Keratinocyte (primary cell): ENCODE measurements at regions not wholly inside any gene's neighbourhood (a gene's known extent, or its start where the extent isn't known, plus 50 kb on each side); places are given as distances from the start of the nearest gene placed in this dataset.

Source experiments
- DNase-seq: peaks from one replicate; pipeline ENCODE4 v3.0.0-alpha.2; 2011; ENCODE audit warnings: low read depth, missing footprints, low spot score
- FAIRE-seq: peaks from 2 replicates; lab custom pipeline; 2011; peaks lifted over from hg19 to GRCh38; lab: Jason Lieb, UNC
- H2AFZ ChIP-seq: 2 replicates; pipeline ENCODE4 v1.6.0; 2012; ENCODE audit warnings: low read length, control low read depth, inconsistent platforms; ENCODE audit not compliant: control insufficient read depth
- H3K27ac ChIP-seq: 2 replicates; pipeline ENCODE4 v1.5.1; 2011; ENCODE audit warnings: low read length; ENCODE audit not compliant: control insufficient read depth, insufficient read depth
- H3K27me3 ChIP-seq: 3 replicates; pipeline ENCODE4 v1.6.0; 2011; ENCODE audit warnings: low read length; ENCODE audit not compliant: control insufficient read depth, insufficient read depth; ENCODE audit errors: extremely low read depth
- H3K36me3 ChIP-seq, 2 experiments: 2 replicates in 1 of 2; 3 replicates in 1 of 2; pipeline ENCODE4 v1.5.1; 2011; ENCODE audit warnings: low read length in 2 of 2, mild to moderate bottlenecking in 1 of 2; ENCODE audit not compliant: control insufficient read depth in 2 of 2, insufficient read depth in 2 of 2; ENCODE audit errors: extremely low read depth in 1 of 2
- H3K4me1 ChIP-seq: 3 replicates; pipeline ENCODE4 v1.5.1; 2011; ENCODE audit warnings: low read length; ENCODE audit not compliant: control insufficient read depth, insufficient read depth; ENCODE audit errors: extremely low read depth
- H3K4me2 ChIP-seq: 3 replicates; pipeline ENCODE4 v1.6.0; 2011; ENCODE audit warnings: low read depth, low read length; ENCODE audit not compliant: control insufficient read depth, insufficient read depth; ENCODE audit errors: extremely low read depth
- H3K4me3 ChIP-seq, 3 experiments: fragments of 200-600 bp in 1 of 3; sonication (generic) in 1 of 3; 2 replicates in 2 of 3; 3 replicates in 1 of 3; pipeline ENCODE4 v1.5.1; 2011 to 2016; ENCODE audit warnings: low read length in 3 of 3, mild to moderate bottlenecking in 3 of 3, control low read depth in 2 of 3, inconsistent platforms in 1 of 3, low read depth in 1 of 3, mixed read lengths in 1 of 3, mixed run types in 1 of 3, moderate library complexity in 1 of 3; ENCODE audit not compliant: control insufficient read depth in 2 of 3, insufficient read depth in 2 of 3; ENCODE audit errors: extremely low read depth in 1 of 3
- H3K79me2 ChIP-seq: 2 replicates; pipeline ENCODE4 v1.6.0; 2012; ENCODE audit warnings: low read length; ENCODE audit not compliant: control insufficient read depth, insufficient read depth
- H3K9ac ChIP-seq: 3 replicates; pipeline ENCODE4 v1.6.0; 2011; ENCODE audit warnings: low read length; ENCODE audit not compliant: control insufficient read depth, insufficient read depth; ENCODE audit errors: extremely low read depth
- H3K9me1 ChIP-seq: 3 replicates; pipeline ENCODE4 v1.6.0; 2011; ENCODE audit warnings: low read length; ENCODE audit not compliant: control insufficient read depth, insufficient read depth; ENCODE audit errors: extremely low read depth
- H3K9me3 ChIP-seq: 2 replicates; pipeline ENCODE4 v1.5.1; 2012; ENCODE audit warnings: low read depth, low read length; ENCODE audit not compliant: control insufficient read depth
- H4K20me1 ChIP-seq: 3 replicates; pipeline ENCODE4 v1.6.0; 2011; ENCODE audit warnings: low read length; ENCODE audit not compliant: control insufficient read depth, insufficient read depth; ENCODE audit errors: extremely low read depth
- CTCF ChIP-seq, 3 experiments: IDR thresholded peaks in 1 of 3; conservative IDR thresholded peaks in 1 of 3; optimal IDR thresholded peaks in 1 of 3; 2 replicates in 2 of 3; 3 replicates in 1 of 3; pipeline versions ENCODE3 to v1.5.1; 2011; ENCODE audit warnings: low read length in 3 of 3, mild to moderate bottlenecking in 3 of 3, moderate library complexity in 2 of 3, control low read depth in 1 of 3, inconsistent platforms in 1 of 3; ENCODE audit not compliant: insufficient read depth in 2 of 3; ENCODE audit errors: extremely low read depth in 1 of 3
- EZH2 ChIP-seq: IDR thresholded peaks from one replicate; pipeline ENCODE4 v1.6.1; 2012; ENCODE audit warnings: inconsistent platforms, mild to moderate bottlenecking, low read length, moderate library complexity
- dilution Hi-C: fragments of 300-500 bp; cut with MboI; formaldehyde crosslinking; loops from one replicate; pipeline ENCODE4 v1.7.0; 2020; ENCODE audit warnings: low sequenced_read_pairs; ENCODE audit not compliant: extremely low pct_ligation_motif_present

DNA sequence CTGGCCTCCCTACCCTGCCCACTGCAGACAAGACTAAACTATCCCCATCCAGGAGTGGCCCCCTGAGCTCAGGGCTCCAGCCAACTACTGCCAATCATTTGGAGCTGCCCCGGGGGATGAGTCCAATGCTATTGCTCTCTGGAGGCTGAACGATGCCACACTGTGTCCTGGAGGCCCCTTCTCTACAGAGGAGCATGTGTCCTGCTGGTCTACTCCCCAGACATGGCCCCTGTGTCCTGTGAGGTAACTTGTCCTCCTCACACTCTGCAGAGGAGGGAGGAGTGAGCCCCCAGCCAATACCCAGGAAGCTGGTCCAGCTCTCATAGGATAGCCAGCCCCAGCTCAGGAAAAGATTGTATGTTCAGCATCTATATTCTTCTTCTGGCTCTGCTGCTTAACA is 159.1 kb upstream of the GPR12 start:
- FAIRE-seq: no peak
- Histone ChIP-seq H3K27me3 (peaks cover 5% of the 10 kb centered on the region), H3K27ac (no peak overlapping the region)

DNA sequence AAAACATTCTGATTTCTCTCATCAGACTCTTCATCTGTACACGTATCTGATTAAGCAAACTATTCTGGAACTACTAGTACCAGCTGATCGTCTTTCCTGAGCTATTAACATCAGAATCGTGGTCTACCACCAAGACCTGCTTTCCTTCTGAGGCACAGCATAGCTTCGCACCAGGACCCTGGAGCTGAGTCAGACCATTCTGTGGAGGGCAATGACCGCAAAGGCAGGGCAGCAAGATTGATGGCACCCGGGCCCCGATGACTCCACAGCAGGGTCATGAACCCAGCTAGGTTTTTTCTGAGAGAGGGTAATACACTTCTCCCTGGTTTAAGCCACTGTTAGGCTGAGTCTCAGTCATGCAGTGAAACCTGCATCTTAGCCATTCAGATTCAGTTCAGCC is 158.7 kb upstream of the GPR12 start:
- Histone ChIP-seq H2AFZ (no peak overlapping the region), H3K27me3 (peaks cover 5% of the 10 kb centered on the region), H3K9ac (no peak overlapping the region), H4K20me1 (no peaks in the 10 kb centered on the region), H3K4me3 (no peak overlapping the region), H3K9me1 (no peaks in the 10 kb centered on the region), H3K79me2 (no peaks in the 10 kb centered on the region), H3K36me3 (no peaks in the 10 kb centered on the region), H3K4me1 (peaks cover 7% of the 10 kb centered on the region), H3K27ac (no peak overlapping the region), H3K4me2 (no peak overlapping the region), H3K9me3 (no peaks in the 10 kb centered on the region)
- TF ChIP-seq EZH2 (no peak), CTCF (optimal IDR thresholded peaks at IDR 0.05 in 1 of 3, IDR thresholded peaks at IDR 0.05 in 1 of 3, conservative IDR thresholded peaks at IDR 0.05 in 1 of 3; ENCODE audit: extremely low read depth in 1 of 3, insufficient read depth in 2 of 3, low read length in 3 of 3) (no peak)
- FAIRE-seq (no peak), DNase-seq (no peak)
- dilution Hi-C loops: no loop called here

More for the DNA sequence above, 159.1 kb upstream of the GPR12 start:
- Histone ChIP-seq H3K4me1 (peaks cover 4% of the 10 kb centered on the region), H3K9me1 (no peaks in the 10 kb centered on the region), H3K36me3 (no peaks in the 10 kb centered on the region), H2AFZ (no peak overlapping the region), H3K4me2 (no peak overlapping the region), H3K9me3 (no peaks in the 10 kb centered on the region), H4K20me1 (no peaks in the 10 kb centered on the region), H3K9ac (no peak overlapping the region), H3K4me3 (no peak overlapping the region), H3K79me2 (no peaks in the 10 kb centered on the region)
- dilution Hi-C loops: no loop called here
- TF ChIP-seq EZH2 (no peak), CTCF (optimal IDR thresholded peaks at IDR 0.05 in 1 of 3, IDR thresholded peaks at IDR 0.05 in 1 of 3, conservative IDR thresholded peaks at IDR 0.05 in 1 of 3; ENCODE audit: extremely low read depth in 1 of 3, insufficient read depth in 2 of 3, low read length in 3 of 3) (no peak)
- DNase-seq: no peak
